HEK293 (cell line): ENCODE measurements at regions not wholly inside any gene's neighbourhood (a gene's known extent, or its start where the extent isn't known, plus 50 kb on each side); places are given as distances from the start of the nearest gene placed in this dataset.

Experiments
- CTCF ChIP-seq: fragments of 450-650 bp; formaldehyde crosslinking; IDR thresholded peaks from 2 replicates; pipeline ENCODE4 v1.5.1; 2016; ENCODE audit warnings: missing biosample characterization, missing genetic modification characterization
- KLF1 ChIP-seq: fragments of 450-650 bp; formaldehyde crosslinking; IDR thresholded peaks from 2 replicates; pipeline ENCODE4 v1.5.1; 2016; ENCODE audit warnings: missing biosample characterization, missing genetic modification characterization
- SETDB1 ChIP-seq: IDR thresholded peaks from one replicate; pipeline ENCODE4 v1.6.1; 2017; ENCODE audit warnings: mild to moderate bottlenecking, low read length, moderate library complexity, mixed read lengths; ENCODE audit not compliant: insufficient read length
- ZNF335 ChIP-seq: fragments of 450-650 bp; formaldehyde crosslinking; conservative IDR thresholded peaks from 2 replicates; pipeline ENCODE4 v1.5.1; 2016; ENCODE audit warnings: missing biosample characterization, missing genetic modification characterization
- ZNF707 ChIP-seq: fragments of 450-650 bp; formaldehyde crosslinking; IDR thresholded peaks from 2 replicates; pipeline ENCODE4 v1.5.1; 2016; ENCODE audit warnings: missing biosample characterization, missing genetic modification characterization
- ZNF792 ChIP-seq: fragments of 450-650 bp; formaldehyde crosslinking; IDR thresholded peaks from 2 replicates; pipeline ENCODE4 v1.5.1; 2016; ENCODE audit warnings: missing biosample characterization, missing genetic modification characterization
- ZSCAN16 ChIP-seq: fragments of 450-650 bp; formaldehyde crosslinking; IDR thresholded peaks from 2 replicates; pipeline ENCODE4 v1.5.1; 2016; ENCODE audit warnings: missing biosample characterization, missing genetic modification characterization

- TF ChIP-seq ZNF707 (tag by site-specific recombination) (no peak), CTCF (no peak), ZNF792 (tag by site-specific recombination) (no peak), KLF1 (no peak), ZSCAN16 (tag by site-specific recombination) (no peak), ZNF335 (no peak), SETDB1 (no peak)
These were observed 225.5 kb upstream of the ADAMTS5 start for GRCh38 chr21:27192281-27192949.
